Nephron progenitor cell (in vitro differentiated cells): ENCODE measurements at regions not wholly inside any gene's neighbourhood (a gene's known extent, or its start where the extent isn't known, plus 50 kb on each side); places are given as distances from the start of the nearest gene placed in this dataset.

Experiments
- DNase-seq: peaks from one replicate; pipeline ENCODE4 v3.0.0; 2021
- H3K27ac Mint-ChIP-seq: 2 replicates; pipeline ENCODE4 v1.8.0; 2021; ENCODE audit warnings: mild to moderate bottlenecking, moderate library complexity, mixed read lengths
- H3K27me3 Mint-ChIP-seq: 2 replicates; pipeline ENCODE4 v1.8.0; 2021; ENCODE audit warnings: mild to moderate bottlenecking, low read depth, mixed read lengths; ENCODE audit not compliant: poor library complexity
- H3K36me3 Mint-ChIP-seq: 2 replicates; pipeline ENCODE4 v1.8.0; 2021; ENCODE audit warnings: low read depth, mixed read lengths
- H3K4me1 Mint-ChIP-seq: 2 replicates; pipeline ENCODE4 v1.8.0; 2021; ENCODE audit warnings: mixed read lengths
- H3K4me3 Mint-ChIP-seq: 2 replicates; pipeline ENCODE4 v1.8.0; 2021; ENCODE audit warnings: mild to moderate bottlenecking, moderate library complexity, mixed read lengths
- H3K9me3 Mint-ChIP-seq: 2 replicates; pipeline ENCODE4 v1.8.0; 2021; ENCODE audit warnings: mild to moderate bottlenecking, moderate library complexity, mixed read lengths
- CTCF ChIP-seq: fragments of 200-600 bp; sonication (generic); IDR thresholded peaks from 2 replicates; pipeline ENCODE4 v1.5.0; 2021; ENCODE audit warnings: antibody characterized with exemption

GRCh38 chr2:198659096-198659870, 798.5 kb downstream of the SATB2 start:
- no peaks in the 10 kb centered on the region for H3K27me3 Mint-ChIP-seq

GRCh38 chr2:198657512-198658121, 800.1 kb downstream of the SATB2 start:
- peaks cover 3% of the 10 kb centered on the region for H3K27me3 Mint-ChIP-seq
- DNase-seq = peak; percentile 23
- peak; percentile 67 for TF ChIP-seq CTCF
- H3K4me1 Mint-ChIP-seq = peaks cover 11% of the 10 kb centered on the region
- no peaks in the 10 kb centered on the region for H3K9me3 Mint-ChIP-seq
- no peaks in the 10 kb centered on the region for H3K36me3 Mint-ChIP-seq
- H3K27ac Mint-ChIP-seq = no peak overlapping the region
- no peak overlapping the region for H3K4me3 Mint-ChIP-seq

More at GRCh38 chr2:198659096-198659870, 798.5 kb downstream of the SATB2 start:
- Mint-ChIP-seq H3K9me3 (no peaks in the 10 kb centered on the region), H3K36me3 (no peaks in the 10 kb centered on the region), H3K4me3 (no peak overlapping the region), H3K4me1 (peaks cover 11% of the 10 kb centered on the region), H3K27ac (no peak overlapping the region)
- no peak for TF ChIP-seq CTCF
- DNase-seq = no peak

GRCh38 chr2:198656869-198657268, 800.9 kb downstream of the SATB2 start:
- no peak overlapping the region for H3K27ac Mint-ChIP-seq
- peaks cover 3% of the 10 kb centered on the region for H3K27me3 Mint-ChIP-seq
- H3K4me3 Mint-ChIP-seq = no peak overlapping the region
- no peak for TF ChIP-seq CTCF
- no peaks in the 10 kb centered on the region for H3K36me3 Mint-ChIP-seq
- peaks cover 11% of the 10 kb centered on the region for H3K4me1 Mint-ChIP-seq
- no peaks in the 10 kb centered on the region for H3K9me3 Mint-ChIP-seq
- DNase-seq = no peak

- Mint-ChIP-seq H3K27me3 (peaks cover 3% of the 10 kb centered on the region), H3K4me3 (no peak overlapping the region), H3K27ac (no peak overlapping the region), H3K4me1 (peaks cover 11% of the 10 kb centered on the region), H3K9me3 (no peaks in the 10 kb centered on the region), H3K36me3 (no peaks in the 10 kb centered on the region)
- TF ChIP-seq CTCF = no peak
- no peak for DNase-seq
These were observed 803.1 kb downstream of the SATB2 start for GRCh38 chr2:198654646-198655045.

- H3K36me3 Mint-ChIP-seq = no peaks in the 10 kb centered on the region
- H3K27ac Mint-ChIP-seq = no peak overlapping the region
- peaks cover 3% of the 10 kb centered on the region for H3K27me3 Mint-ChIP-seq
- H3K4me3 Mint-ChIP-seq = no peak overlapping the region
- no peak for TF ChIP-seq CTCF
- H3K4me1 Mint-ChIP-seq = peaks cover 11% of the 10 kb centered on the region
- no peak for DNase-seq
- H3K9me3 Mint-ChIP-seq = no peaks in the 10 kb centered on the region
These were observed 804.4 kb downstream of the SATB2 start for GRCh38 chr2:198653311-198653710.
